ENCODE measurements at regions not wholly inside any gene's neighbourhood (a gene's known extent, or its start where the extent isn't known, plus 50 kb on each side); places are given as distances from the start of the nearest gene placed in this dataset.

DNA sequence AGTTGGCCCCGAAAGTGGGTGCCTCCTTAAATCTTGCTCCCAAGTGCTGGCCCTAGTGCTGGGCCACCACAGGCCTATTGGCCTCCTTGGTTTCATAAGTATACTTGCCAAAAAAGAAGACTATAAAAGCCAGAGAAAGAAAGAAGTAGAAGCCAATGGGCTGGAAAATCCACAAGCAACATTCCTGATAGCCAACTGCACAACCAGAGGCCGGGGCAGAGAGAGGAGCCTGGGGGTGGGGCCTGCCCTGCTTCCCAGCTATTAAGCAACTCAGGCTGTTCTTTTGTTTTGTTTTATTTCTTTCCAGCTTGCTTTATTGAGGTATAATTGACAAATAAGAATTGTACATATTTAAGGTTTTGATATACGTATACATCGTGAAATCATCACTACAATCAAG lies 177.2 kb upstream of the NTF3 start:
- no peak overlapping the region for H3K27ac ChIP-seq
- no peaks in the 10 kb centered on the region for H3K9me3 ChIP-seq
- no peaks in the 10 kb centered on the region for H3K4me1 ChIP-seq
- no peak for DNase-seq
- no peak for TF ChIP-seq POLR2A (IDR thresholded peaks at IDR 0.05)
- TF ChIP-seq, protein P1, sequence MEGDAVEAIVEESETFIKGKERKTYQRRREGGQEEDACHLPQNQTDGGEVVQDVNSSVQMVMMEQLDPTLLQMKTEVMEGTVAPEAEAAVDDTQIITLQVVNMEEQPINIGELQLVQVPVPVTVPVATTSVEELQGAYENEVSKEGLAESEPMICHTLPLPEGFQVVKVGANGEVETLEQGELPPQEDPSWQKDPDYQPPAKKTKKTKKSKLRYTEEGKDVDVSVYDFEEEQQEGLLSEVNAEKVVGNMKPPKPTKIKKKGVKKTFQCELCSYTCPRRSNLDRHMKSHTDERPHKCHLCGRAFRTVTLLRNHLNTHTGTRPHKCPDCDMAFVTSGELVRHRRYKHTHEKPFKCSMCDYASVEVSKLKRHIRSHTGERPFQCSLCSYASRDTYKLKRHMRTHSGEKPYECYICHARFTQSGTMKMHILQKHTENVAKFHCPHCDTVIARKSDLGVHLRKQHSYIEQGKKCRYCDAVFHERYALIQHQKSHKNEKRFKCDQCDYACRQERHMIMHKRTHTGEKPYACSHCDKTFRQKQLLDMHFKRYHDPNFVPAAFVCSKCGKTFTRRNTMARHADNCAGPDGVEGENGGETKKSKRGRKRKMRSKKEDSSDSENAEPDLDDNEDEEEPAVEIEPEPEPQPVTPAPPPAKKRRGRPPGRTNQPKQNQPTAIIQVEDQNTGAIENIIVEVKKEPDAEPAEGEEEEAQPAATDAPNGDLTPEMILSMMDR (IDR thresholded peaks at IDR 0.05), result no peak
- H3K4me3 ChIP-seq, result no peak overlapping the region
- no peaks in the 10 kb centered on the region for H3K27me3 ChIP-seq
- intact Hi-C loops (cut with DNase I; ENCODE audit: low total_unique reads), result no loop called here
- H3K36me3 ChIP-seq, result no peaks in the 10 kb centered on the region

DNA sequence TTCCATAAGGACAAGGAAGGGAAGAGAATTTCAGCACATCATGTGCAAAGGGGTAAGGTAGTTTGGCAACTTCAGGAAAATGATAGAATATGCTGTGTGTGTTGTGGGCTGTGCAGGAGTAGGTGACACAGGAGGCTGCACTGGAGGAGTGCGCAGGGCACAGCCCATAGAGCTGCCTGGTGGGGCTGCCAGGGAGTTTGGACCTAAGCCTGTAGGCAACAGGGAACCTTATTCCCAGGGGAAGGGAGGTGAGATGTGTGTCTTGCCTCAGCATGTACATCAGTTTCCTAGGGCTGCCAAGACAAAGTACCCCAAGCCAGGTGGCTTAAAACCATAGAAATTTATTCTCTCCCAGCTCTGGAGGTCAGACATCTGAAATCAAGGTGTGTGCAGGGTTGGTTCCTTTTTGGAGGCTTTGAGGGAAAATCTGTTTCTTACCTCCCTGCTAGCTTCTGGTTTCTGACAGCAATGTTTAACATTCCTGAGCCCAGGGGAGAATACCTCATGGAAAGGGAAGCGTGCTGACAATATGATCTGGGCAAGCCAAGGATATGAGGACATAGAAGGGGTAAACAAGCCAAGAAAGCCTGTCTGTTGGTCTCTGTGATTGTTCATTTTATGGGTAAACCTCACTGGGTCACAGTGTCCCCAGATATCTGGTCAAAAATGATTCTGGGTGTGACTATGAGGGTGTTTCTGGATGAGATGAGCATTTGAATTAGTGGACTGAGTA lies 174.0 kb upstream of the NTF3 start:
- Histone ChIP-seq H3K9me3 (no peaks in the 10 kb centered on the region), H3K27me3 (no peaks in the 10 kb centered on the region), H3K4me3 (no peak overlapping the region), H3K4me1 (no peaks in the 10 kb centered on the region), H3K27ac (no peak overlapping the region), H3K36me3 (no peaks in the 10 kb centered on the region)
- intact Hi-C loops (cut with DNase I; ENCODE audit: low total_unique reads), result no loop called here
- no peak for TF ChIP-seq POLR2A (IDR thresholded peaks at IDR 0.05)
- TF ChIP-seq, protein P1 (IDR thresholded peaks at IDR 0.05), result no peak
- DNase-seq, result no peak

GRCh38 chr12:5258498-5258897 lies 173.4 kb upstream of the NTF3 start:
- no peaks in the 10 kb centered on the region for H3K27me3 ChIP-seq
- no peak for DNase-seq
- TF ChIP-seq, protein P1 (IDR thresholded peaks at IDR 0.05), result no peak
- no peak for TF ChIP-seq POLR2A (IDR thresholded peaks at IDR 0.05)
- H3K9me3 ChIP-seq, result no peaks in the 10 kb centered on the region
- no peak overlapping the region for H3K27ac ChIP-seq
- intact Hi-C loops (cut with DNase I; ENCODE audit: low total_unique reads), result no loop called here
- H3K4me3 ChIP-seq, result no peak overlapping the region
- no peaks in the 10 kb centered on the region for H3K4me1 ChIP-seq
- no peaks in the 10 kb centered on the region for H3K36me3 ChIP-seq

GRCh38 chr12:5258926-5259325 lies 173.0 kb upstream of the NTF3 start:
- no peak overlapping the region for H3K4me3 ChIP-seq
- DNase-seq, result no peak
- H3K36me3 ChIP-seq, result no peaks in the 10 kb centered on the region
- H3K4me1 ChIP-seq, result no peaks in the 10 kb centered on the region
- no peak for TF ChIP-seq POLR2A (IDR thresholded peaks at IDR 0.05)
- TF ChIP-seq, protein P1 (IDR thresholded peaks at IDR 0.05), result no peak
- no peaks in the 10 kb centered on the region for H3K27me3 ChIP-seq
- H3K27ac ChIP-seq, result no peak overlapping the region
- intact Hi-C loops (cut with DNase I; ENCODE audit: low total_unique reads), result no loop called here
- no peaks in the 10 kb centered on the region for H3K9me3 ChIP-seq

GRCh38 chr12:5259523-5259922 lies 172.4 kb upstream of the NTF3 start:
- Histone ChIP-seq H3K4me3 (no peak overlapping the region), H3K9me3 (no peaks in the 10 kb centered on the region), H3K4me1 (no peaks in the 10 kb centered on the region), H3K27ac (no peak overlapping the region), H3K27me3 (no peaks in the 10 kb centered on the region), H3K36me3 (no peaks in the 10 kb centered on the region)
- DNase-seq, result no peak
- TF ChIP-seq, protein P1 (IDR thresholded peaks at IDR 0.05), result no peak
- TF ChIP-seq POLR2A (IDR thresholded peaks at IDR 0.05), result no peak
- intact Hi-C loops (cut with DNase I; ENCODE audit: low total_unique reads), result no loop called here
